ENCODE measurements at regions not wholly inside any gene's neighbourhood (a gene's known extent, or its start where the extent isn't known, plus 50 kb on each side); places are given as distances from the start of the nearest gene placed in this dataset.

DNA sequence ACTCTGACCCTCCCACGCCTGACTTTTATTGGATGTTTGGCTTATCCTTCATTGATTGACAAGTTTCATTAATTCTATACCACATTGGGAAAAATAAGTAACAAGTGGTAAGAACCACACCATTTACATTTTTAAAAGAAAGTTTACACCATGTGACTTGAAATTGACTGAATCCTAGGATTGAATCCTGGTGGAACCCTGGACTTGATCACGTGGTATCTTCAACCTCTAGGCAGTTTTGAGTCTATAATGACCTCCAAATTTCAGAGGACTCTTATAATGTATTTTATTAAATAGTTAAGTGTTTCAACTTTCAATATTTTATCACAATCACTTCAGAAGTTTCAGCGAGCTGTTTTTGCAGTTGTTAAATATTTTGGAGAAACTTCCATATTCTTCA, 172.0 kb downstream of the SLC6A15 start:
- no peak for DNase-seq

DNA sequence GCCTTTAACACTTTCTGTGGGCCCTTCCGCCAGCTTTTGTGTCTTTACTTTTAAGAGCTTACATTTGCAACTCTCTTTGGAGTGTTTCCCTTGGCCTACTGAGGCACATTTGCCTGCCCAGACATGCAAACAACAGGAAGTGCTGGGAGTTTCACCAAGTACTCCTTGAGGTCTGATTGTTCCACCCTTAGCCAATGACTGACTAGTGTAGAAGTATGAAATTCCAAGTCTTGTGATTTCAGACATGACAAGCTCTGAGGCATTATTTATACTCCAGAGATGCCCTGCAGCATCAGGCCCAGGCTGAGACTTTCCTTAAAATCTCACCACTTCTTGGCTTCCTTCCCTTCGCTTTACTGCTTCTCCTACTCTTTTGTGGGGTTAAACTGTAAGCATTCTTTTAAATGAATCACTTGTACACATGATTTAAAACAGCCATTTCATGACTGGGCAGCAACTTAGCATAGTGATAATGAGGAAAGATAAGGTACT, 174.1 kb downstream of the SLC6A15 start:
- DNase-seq = no peak

DNA sequence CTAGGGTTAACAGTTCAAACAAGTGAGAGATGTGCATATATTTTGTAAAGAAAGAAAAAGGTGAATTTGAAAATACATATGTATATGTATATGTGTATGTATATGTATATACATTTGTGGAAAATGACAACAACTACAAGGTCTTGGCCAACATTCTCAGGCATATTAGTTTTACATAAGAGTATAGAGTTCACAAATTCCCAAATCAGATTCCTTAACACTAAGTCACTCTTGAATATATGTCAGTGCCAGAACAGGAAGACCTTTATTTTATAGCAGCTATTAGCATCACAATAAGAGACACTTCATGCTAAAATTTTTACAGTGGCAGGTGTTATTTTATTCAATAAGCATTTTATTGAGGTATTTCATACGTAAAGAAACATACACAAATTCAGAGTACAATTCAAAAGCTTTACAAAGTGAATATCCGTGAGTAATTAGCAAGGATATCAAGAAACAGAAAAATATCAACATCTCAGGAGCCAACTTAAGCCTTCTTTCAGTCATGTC, 179.7 kb downstream of the SLC6A15 start:
- no peak for DNase-seq

DNA sequence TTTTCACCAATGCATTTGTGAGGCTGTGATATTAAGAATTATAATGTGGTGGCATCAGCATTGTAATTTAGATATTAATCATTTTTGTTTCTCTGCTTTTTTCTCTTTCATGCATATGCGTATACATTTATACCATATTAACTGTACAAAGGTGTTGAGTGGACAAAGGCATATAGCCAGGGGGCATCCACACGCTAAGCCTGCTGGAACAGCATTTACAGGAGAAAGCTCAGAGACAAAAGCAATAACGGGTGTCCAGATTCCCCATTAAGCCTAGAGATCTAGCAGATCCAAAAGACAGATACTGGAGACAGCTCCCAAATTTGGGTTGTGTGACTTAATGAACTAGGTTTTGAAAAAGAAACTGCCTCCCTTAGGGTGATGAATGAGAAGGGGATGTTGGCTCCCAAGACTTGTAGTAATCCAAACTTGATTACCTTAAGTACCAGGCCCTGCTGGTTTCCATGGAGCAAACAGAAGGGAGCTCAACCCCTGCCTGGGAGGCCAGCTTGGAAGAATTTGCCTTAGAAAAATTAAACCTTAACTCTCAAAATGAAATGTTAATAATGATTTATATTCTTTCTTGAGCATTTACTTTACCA, 181.9 kb downstream of the SLC6A15 start:
- DNase-seq = no peak

DNA sequence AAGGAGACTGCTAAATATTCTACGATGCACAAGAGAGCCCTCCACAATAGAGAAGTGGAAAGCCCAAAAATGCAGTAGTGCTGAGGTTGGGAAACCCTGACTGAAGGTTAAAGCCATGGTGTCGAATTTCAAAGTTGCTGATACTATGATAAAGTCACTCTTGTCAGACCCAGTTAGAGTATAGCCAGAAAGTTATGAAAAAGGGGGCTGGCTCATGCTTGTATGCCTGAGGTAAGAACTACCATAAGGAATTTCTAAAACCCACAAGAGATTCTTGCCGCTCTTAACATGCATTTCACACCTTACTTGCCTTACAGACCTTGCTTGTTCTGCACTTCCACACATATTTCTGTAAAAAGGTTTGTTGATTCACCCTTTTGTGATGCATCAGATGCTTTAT, 184.6 kb downstream of the SLC6A15 start:
- DNase-seq = no peak

DNA sequence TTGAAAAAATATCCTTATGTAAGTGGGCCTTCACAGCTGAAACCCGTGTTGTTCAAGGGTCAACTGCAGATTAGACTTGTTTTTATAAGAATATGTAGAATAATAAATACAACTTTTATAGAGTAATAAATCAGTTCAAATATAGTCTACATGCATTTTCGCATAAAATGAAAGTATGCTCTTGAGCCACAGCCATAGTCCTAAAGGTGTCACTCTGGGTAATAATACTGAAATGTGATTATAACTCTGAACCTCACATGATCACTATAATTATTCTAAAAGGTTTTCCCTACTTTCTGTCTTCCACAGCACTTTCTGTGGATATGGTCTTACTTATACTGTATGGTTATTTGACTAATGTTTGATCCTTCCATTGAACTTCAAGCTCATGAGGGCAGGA, 185.8 kb downstream of the SLC6A15 start:
- no peak for DNase-seq

DNA sequence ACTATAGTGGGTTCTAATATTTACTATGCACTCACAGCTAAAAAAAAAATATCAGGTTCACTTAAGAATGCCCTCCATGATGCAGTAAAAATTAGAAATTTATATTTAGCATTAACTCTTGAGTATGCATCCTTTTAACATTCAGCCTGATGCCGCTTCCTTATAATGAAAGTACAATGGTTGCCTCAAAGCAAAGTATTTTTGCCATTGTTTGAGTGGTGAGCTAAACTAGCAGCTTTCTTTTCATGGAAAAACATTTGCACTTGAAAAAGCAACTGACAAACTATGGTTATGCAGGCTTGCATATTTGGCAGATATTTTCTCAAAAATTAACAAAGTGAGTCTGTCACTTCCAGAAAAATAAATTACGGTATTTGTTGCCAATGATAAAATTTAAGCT, 188.6 kb downstream of the SLC6A15 start:
- no peak for DNase-seq

DNA sequence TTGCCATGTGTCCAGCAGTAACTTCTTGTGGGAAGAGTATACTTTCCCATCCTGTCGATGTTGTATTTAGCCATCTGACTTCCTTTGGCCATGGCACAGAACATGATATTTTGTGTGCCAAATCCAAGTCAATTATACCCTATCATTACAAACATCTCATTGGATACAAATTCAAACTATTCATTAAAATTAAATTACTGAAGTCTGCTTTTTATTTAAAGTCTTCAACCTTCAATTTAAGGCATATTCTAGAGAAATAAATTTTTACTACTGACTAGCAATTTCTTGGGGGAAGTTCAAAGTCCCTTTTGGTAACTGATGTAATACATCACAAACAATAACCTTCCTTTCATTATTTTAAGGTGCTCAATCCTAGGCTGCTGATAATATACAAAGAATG, 192.6 kb downstream of the SLC6A15 start:
- DNase-seq = no peak

DNA sequence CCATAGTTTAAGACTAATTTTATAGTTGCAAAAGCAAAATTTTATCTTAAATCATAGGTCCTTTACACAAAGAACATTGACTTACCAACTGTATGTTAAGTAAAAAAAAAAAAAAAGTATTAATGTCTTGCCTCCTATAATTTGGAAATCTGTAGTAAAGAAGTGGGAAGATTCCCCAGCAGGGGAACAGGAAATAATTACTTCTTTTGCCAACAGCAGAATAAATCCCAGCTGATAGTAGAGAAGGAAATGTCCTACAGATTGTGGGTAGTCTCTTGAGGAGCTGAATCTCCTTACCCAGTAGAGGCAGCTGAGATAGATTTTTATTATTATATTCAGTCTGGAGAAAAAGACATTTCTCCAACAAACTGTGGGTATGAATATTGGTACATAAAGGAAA, 193.7 kb downstream of the SLC6A15 start:
- no peak for DNase-seq

DNA sequence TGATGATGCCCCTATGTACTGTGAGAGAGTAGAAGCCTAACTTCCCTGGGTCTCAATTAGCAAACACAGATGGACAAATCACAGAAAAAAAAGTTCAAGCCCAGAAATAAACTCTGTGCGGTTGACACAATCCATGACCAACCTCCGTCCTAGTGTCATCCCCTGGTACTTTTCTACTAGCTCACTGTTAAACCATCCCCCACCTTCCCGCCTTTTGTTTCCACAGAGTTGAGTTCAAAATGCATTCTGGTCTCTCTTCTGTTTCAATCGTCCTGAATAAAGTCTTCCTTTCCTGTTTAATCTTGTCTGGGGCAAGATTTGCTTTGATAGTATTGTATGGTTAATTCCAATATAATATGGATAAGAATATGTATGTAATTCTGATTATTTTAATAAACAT, 199.9 kb downstream of the SLC6A15 start:
- no peak for DNase-seq

DNA sequence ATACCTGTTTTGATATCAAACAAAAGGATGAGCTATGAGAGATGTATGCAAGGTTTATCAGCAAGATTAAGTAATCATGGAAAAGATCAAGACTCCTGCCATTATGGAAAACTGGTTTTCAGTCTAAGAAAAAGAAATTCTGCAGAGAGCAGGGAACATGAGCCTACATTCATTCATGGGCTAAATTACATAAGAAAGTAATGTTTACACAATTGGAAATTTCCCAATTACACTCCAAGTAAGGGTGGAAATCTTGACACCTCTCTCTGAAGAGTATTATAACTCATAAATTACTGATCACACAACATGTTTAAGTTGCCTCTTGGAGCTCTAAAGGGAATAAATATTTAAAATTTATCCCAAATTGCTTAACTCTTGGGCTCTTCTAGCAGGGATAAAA, 206.2 kb downstream of the SLC6A15 start:
- no peak for DNase-seq

DNA sequence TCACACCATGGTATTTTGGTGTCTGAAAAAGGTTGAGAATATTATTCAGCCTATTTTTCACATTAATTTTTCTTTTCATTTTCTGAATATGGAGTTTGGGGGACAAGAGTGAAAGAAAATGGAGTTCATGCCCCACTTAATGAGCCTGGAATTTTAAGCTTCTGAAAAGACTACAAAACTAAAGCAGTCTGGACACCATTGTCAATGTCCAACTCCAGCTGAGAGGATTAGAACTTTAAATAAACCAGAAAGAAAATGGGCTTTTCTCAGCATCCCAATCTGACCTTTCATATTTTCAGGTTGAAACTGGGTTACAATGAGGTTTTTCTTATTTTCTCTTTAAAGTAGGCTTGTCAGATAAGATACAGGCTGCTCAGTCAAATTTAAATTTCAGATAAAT, 207.7 kb downstream of the SLC6A15 start:
- DNase-seq = no peak

DNA sequence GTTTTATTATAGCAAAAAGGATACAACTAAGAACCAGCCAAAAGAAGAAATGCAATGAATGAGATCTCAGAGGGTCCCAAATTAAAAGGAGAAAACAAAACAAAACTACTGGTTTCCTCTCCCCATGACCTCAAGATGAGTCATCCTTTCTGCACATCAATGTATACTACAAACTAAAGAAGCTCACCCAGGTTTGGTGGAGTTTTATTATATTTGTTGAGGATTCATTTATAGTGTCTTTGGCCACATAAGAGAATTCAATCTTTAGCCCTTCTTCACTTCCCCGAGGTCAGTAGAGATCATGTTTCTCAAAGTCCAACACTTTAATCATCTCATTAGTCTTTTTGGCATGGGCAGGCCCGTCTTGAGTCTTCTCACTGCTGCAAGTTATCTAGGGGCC, 210.6 kb downstream of the SLC6A15 start:
- no peak for DNase-seq

DNA sequence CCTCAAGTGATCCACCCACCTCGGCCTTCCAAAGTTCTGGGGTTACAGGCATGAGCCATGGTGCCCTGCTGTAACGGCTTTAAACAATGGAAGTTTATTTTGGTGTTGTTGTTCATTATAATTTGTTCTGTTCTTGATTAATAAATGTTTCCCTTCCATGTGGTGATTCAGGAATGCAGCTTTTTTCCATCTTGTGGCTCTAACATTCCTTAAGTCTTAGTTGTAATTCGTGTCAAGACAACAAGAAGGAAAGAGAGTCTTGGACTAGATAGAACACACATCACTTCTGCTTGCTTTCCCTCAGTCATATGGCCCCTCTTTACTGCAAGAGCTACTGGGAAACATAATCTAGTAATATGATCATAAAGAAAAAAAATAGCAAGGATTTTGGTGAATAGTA, 211.6 kb downstream of the SLC6A15 start:
- no peak for DNase-seq

DNA sequence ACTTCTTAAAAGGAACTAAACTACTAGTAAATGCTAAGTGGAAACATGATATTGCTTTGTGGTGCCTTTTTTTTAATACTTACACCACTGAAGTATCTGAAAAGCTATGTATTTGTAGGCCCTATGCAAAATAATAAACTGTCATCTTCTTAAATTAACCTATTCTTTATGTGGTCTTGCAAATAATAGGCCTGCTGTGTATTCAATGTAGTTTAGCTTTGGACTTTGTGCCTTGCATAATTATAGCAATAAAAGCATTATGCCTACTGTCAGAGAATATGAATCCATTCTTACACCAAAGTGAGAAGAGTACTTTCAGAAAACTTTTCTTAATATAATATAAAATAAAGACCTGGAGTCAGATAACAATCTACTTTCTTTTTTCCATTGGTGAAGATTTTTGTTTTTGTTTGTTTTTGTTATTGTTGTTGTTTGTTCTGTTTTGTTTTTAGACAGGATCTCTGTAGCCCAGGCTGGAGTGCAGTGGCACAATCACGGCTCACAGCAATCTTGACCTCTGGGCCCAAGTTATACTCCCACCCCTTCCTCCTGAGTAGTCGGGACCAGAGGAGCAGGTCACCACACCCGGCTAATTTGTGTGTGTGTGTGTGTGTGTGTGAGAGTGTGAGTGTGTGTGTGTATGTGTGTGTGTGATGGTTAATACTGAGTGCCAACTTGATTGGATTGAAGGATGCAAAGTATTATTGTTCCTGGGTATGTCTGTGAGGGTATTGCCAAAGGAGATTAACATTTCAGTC, 213.8 kb downstream of the SLC6A15 start:
- DNase-seq = no peak

DNA sequence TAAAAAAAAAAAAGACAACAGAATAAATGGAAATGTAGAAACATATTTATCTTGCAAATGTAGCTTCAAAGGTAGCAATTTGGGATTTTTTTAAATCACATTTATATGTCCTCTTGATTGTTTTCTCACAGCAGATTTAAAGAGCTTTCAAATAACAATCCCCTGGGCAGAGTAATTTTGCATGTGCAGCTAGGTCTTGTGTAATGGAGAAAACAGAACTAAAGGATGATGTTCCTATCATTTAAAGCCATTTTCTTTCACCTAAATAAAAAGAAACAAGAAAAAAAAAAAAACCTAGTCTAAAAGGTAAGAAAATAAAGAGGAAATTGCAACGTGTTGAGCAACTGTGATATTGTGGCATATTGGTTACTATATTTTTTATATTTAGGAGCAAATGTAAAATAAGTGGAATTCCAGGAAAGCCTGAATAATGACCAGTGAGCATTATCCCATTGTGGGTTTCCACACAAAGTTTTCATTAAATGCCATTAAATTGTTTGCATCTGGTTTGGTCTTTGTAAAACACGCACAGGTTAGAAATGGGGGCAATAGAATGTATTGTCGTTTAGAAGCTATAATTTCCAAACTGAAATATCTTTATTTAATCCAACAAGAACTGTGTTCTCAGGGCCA, 215.6 kb downstream of the SLC6A15 start:
- DNase-seq = no peak

DNA sequence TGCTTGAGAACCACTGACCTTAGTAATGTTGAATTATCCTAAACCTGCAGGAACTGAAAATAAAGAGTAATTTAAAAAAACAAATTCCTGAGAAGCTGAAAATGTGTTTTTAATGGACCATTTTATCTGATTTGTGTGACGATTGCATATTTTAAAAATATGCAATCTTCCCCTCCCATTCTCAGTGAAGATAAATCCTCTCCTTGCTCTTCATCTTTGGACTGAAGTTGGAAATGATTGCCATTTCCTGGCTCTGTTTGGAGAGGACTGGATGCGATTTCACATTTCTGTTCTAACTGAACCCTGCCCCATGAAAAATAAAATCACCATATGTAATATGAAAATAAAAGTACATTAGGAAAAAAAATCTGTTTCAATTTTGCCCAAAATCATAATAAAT, 216.3 kb downstream of the SLC6A15 start:
- no peak for DNase-seq

DNA sequence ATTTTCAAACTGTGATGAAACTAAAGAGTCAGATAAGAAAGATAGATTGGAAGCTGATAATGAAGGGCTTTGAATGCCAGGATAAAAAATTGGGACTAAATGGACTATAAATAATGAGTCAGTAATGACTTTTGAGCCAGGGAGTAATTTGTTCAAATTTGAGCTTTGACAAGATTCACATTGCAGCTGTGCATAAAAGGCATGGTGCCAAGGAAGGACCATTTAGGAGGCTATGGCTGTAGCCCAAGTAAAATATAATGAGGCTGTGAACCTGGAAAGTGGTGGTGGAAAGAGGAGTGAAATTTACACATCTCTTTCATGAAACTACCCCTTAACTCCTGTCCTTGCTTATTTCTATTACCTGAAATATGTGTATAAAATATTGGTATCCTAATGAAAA, 218.5 kb downstream of the SLC6A15 start:
- no peak for DNase-seq

DNA sequence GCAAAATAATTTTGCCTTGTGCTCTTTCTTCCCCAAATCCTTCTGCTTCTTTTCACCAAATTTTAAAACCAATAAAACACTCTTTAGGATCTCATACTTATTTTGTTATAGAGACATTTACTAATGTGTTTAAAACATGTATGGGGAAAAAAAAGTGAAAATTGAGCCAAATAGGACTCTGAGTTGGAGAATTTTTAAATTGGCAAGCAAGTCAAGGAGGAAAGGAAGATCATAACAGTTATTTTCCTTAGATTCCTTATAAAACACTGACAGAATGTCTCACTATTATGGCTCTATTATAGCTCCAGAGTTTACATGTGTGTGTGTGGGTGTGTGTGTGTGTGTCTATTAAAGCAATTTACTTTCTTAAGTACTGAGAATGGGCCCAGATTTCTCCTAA, 220.5 kb downstream of the SLC6A15 start:
- no peak for DNase-seq

DNA sequence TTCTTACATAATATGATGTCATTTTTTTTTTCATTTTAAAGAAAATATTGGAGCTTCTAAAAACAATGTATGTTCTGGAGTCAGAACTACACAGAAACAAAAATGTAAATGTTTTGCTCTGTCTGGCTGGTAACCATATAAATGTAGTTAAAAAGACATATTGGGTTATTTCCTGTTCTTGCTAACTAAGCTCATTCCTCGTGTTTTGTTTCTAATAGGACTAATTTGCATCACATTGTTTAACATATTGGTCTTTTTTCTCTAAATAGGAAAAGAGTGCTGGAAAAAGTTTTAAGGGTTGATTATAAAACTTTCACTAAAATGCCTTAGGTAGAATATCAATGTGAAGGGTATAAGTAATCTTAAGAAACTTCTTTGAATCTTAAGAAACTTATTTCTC, 221.3 kb downstream of the SLC6A15 start:
- no peak for DNase-seq

DNA sequence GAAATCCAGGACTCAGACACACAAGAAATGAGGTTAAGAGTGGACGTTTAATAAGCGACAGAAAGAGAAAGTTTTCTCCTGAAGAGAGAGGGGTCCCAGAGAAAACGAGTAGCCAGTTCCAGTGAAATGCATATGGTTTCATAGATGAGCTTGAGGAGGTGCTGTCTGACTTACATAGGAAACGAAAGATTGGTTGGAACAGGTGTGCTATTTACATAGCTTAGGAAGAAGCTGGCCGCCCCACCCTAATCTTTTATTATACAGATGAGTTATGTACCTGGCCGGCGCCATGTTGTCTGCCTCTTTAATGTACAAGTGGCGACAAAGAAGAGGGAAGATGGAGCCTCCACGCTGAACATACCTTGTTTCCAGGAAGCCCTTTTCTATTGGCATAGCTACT, 223.0 kb downstream of the SLC6A15 start:
- no peak for DNase-seq

DNA sequence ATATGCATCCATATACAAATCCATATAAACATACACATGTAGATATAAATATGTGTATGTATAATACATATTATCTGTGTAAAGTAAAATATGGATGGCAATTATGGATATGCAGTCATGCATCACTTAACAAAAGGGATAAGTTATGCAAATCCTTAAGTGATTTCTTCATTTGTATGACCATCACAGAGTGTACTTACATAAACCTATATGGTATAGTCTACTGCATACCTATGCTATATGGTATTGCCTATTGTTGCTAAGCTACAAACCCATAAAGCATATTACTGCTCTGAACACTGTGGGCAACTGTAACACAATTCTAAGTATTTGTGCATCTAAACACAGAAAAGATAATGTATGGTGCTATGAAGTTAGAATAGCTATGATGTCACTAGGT, 227.2 kb downstream of the SLC6A15 start:
- DNase-seq = no peak

DNA sequence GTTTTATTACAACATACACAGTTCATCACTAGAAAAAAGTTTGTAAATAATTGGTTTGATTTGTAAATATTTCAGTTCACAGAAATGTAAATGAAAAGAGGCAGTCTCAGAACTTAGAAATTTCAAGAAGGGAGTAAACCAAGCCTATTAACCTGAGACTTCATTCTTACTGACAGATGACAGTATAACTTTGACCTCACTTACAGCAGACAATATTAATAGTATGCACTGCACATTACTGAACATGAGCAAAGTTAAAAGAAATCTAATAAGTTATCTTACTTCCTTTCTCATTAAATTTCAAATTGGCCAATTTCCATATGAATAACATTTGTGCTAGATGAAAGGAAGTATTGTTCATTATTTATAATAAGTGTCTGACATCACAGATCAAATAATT, 235.8 kb downstream of the SLC6A15 start:
- no peak for DNase-seq

DNA sequence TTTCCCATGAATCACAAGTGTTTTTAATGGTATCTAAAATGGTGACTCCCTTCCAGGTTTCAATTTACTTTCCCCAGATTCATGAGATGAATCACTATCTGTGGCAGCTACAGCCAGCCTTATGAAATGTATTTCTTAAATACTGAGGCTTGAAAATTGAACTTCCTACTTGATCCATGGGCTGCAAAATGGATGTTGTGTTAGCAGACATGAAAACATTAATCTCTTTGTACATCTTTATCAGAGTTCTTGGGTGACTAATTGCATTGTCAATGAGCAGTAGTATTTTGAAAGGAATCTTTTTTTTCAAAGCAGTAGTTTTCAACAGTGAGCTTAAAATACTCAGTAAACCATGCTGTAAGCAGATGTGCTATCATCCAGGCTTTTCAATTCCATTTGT, 250.8 kb downstream of the SLC6A15 start:
- no peak for DNase-seq

Data from CD4-positive, alpha-beta T cell treated with Interleukin-4 for 1 hour (primary cell).